Cardiac fibroblast (primary cell): ENCODE measurements at regions not wholly inside any gene's neighbourhood (a gene's known extent, or its start where the extent isn't known, plus 50 kb on each side); places are given as distances from the start of the nearest gene placed in this dataset.
A peak's percentile ranks its signal among the peaks of the same experiment; 100 is the strongest.

ENCODE experiments used
- DNase-seq, 2 donors: peaks; one replicate each; pipeline versions ENCODE4 v3.0.0 to v3.0.0-alpha.2; 2010; ENCODE audit warnings: low read depth in 2 of 2
- H3K4me3 ChIP-seq, 2 donors: replicated peaks in 1 of 2; 1 replicate in 1 of 2; 2 replicates in 1 of 2; pipeline ENCODE4 v1.5.1; 2011; ENCODE audit warnings: low read depth in 2 of 2, low read length in 2 of 2, mild to moderate bottlenecking in 2 of 2, moderate library complexity in 1 of 2
- CTCF ChIP-seq: IDR thresholded peaks from one replicate; pipeline ENCODE4 v1.5.1; 2011; ENCODE audit warnings: low read depth, mild to moderate bottlenecking, low read length, inconsistent platforms

- no peak for DNase-seq
- no peak for TF ChIP-seq CTCF
Measured at GRCh38 chr5:75907651-75908050, 175.5 kb upstream of the SV2C start.

GRCh38 chr5:75894482-75894881 lies 177.2 kb upstream of the POC5 start:
- H3K4me3 ChIP-seq: no peak overlapping the region
- no peak for DNase-seq
- TF ChIP-seq CTCF: no peak

More at GRCh38 chr5:75907651-75908050, 175.5 kb upstream of the SV2C start:
- H3K4me3 ChIP-seq: no peak overlapping the region

GRCh38 chr5:75891736-75892135 lies 174.5 kb upstream of the POC5 start:
- no peak overlapping the region for H3K4me3 ChIP-seq
- DNase-seq: no peak
- no peak for TF ChIP-seq CTCF

- no peak for TF ChIP-seq CTCF
- DNase-seq: no peak
- H3K4me3 ChIP-seq: no peak overlapping the region
Measured at GRCh38 chr5:75891020-75891419, 173.8 kb upstream of the POC5 start.

GRCh38 chr5:75890546-75890945 lies 173.3 kb upstream of the POC5 start:
- DNase-seq: no peak
- H3K4me3 ChIP-seq: no peak overlapping the region
- TF ChIP-seq CTCF: no peak

GRCh38 chr5:75886706-75887105 lies 169.5 kb upstream of the POC5 start:
- no peak for TF ChIP-seq CTCF
- DNase-seq: peak; percentile 0 to 3
- H3K4me3 ChIP-seq: no peak overlapping the region

GRCh38 chr5:75885849-75886596 lies 168.8 kb upstream of the POC5 start:
- no peak for TF ChIP-seq CTCF
- H3K4me3 ChIP-seq: no peak overlapping the region
- DNase-seq: no peak
